SU-DHL-6 (cell line): ENCODE measurements at regions not wholly inside any gene's neighbourhood (a gene's known extent, or its start where the extent isn't known, plus 50 kb on each side); places are given as distances from the start of the nearest gene placed in this dataset.

ENCODE experiments used
- H2AFZ ChIP-seq: fragments of 200-600 bp; sonication (generic); 2 replicates; pipeline ENCODE4 v1.6.1; 2014; ENCODE audit warnings: low read depth, mild to moderate bottlenecking, moderate library complexity, mixed read lengths, antibody characterized with exemption, low read length; ENCODE audit not compliant: severe bottlenecking
- H3F3A ChIP-seq: fragments of 200-600 bp; shearing (Covaris generic); 2 replicates; pipeline ENCODE4 v1.6.0; 2016; ENCODE audit warnings: antibody characterized with exemption, mild to moderate bottlenecking; ENCODE audit not compliant: insufficient read depth
- H3K27ac ChIP-seq: fragments of 200-600 bp; sonication (generic); 2 replicates; pipeline ENCODE4 v1.5.1; 2016; ENCODE audit warnings: low read depth, mild to moderate bottlenecking, low read length, moderate library complexity, mixed read lengths
- H3K27me3 ChIP-seq: fragments of 200-600 bp; sonication (generic), shearing (Covaris generic); 2 replicates; pipeline ENCODE4 v1.6.0; 2014; ENCODE audit warnings: mild to moderate bottlenecking, low read length
- H3K36me3 ChIP-seq: fragments of 200-600 bp; sonication (generic); 2 replicates; pipeline ENCODE4 v1.6.1; 2014; ENCODE audit warnings: mild to moderate bottlenecking, low read length, mixed read lengths
- H3K4me2 ChIP-seq: fragments of 300-600, 200-600 bp; shearing (Covaris generic), sonication (generic); 2 replicates; pipeline ENCODE4 v1.6.0; 2014; ENCODE audit warnings: low read length, low read depth, mild to moderate bottlenecking; ENCODE audit not compliant: poor library complexity, severe bottlenecking
- H3K4me3 ChIP-seq: fragments of 200-600 bp; sonication (generic); 2 replicates; pipeline ENCODE4 v1.5.1; 2014; ENCODE audit warnings: antibody characterized with exemption, low read length, mild to moderate bottlenecking, mixed read lengths; ENCODE audit not compliant: insufficient read depth, poor library complexity, severe bottlenecking
- H3K79me2 ChIP-seq: fragments of 200-600 bp; sonication (generic); 2 replicates; pipeline ENCODE4 v1.6.1; 2014; ENCODE audit warnings: mild to moderate bottlenecking, low read length, moderate library complexity; ENCODE audit not compliant: insufficient read depth
- H3K9ac ChIP-seq: fragments of 200-600 bp; sonication (generic); 2 replicates; pipeline ENCODE4 v1.7.0; 2014; ENCODE audit warnings: mild to moderate bottlenecking, low read length
- H3K9me2 ChIP-seq: fragments of 200-600 bp; sonication (generic); replicated peaks from 2 replicates; pipeline ENCODE4 v1.6.1; 2014; ENCODE audit warnings: low read length; ENCODE audit not compliant: insufficient read depth
- H3K9me3 ChIP-seq: fragments of 200-600 bp; sonication (generic); 2 replicates; pipeline ENCODE4 v1.6.1; 2014; ENCODE audit warnings: low read length, mixed read lengths; ENCODE audit not compliant: insufficient read depth
- H4K20me1 ChIP-seq: fragments of 200-600 bp; sonication (generic); 2 replicates; pipeline ENCODE4 v1.6.1; 2014; ENCODE audit warnings: low read depth, mild to moderate bottlenecking, antibody characterized with exemption, low read length, moderate library complexity, mixed read lengths
- CTCF ChIP-seq: fragments of 200-600 bp; sonication (generic); IDR thresholded peaks from one replicate; pipeline ENCODE4 v1.5.1; 2017; ENCODE audit warnings: antibody characterized with exemption, mild to moderate bottlenecking, low read length, moderate library complexity; ENCODE audit not compliant: insufficient read depth, poor library complexity, severe bottlenecking
- EZH2phosphoT487 ChIP-seq: fragments of 200-600 bp; sonication (generic), shearing (Covaris generic); conservative IDR thresholded peaks from 2 replicates; pipeline ENCODE4 v1.6.1; 2018; ENCODE audit warnings: mild to moderate bottlenecking, antibody characterized with exemption, low read length, moderate library complexity, mixed read lengths

GRCh38 chr2:126344493-126344892, 311.5 kb upstream of the GYPC start:
- no peak overlapping the region for H3K9ac ChIP-seq
- no peaks in the 10 kb centered on the region for H3F3A ChIP-seq
- H3K4me3 ChIP-seq, result no peak overlapping the region
- no peaks in the 10 kb centered on the region for H3K79me2 ChIP-seq
- H3K36me3 ChIP-seq, result no peaks in the 10 kb centered on the region
- no peaks in the 10 kb centered on the region for H4K20me1 ChIP-seq
- no peaks in the 10 kb centered on the region for H3K27me3 ChIP-seq
- no peaks in the 10 kb centered on the region for H3K9me2 ChIP-seq
- H3K4me2 ChIP-seq, result no peak overlapping the region
- H2AFZ ChIP-seq, result no peak overlapping the region
- H3K9me3 ChIP-seq, result no peaks in the 10 kb centered on the region
- no peak overlapping the region for H3K27ac ChIP-seq
- TF ChIP-seq CTCF (no peak), EZH2phosphoT487 (no peak)

GRCh38 chr2:126345691-126346090, 310.3 kb upstream of the GYPC start:
- TF ChIP-seq CTCF (no peak), EZH2phosphoT487 (no peak)
- Histone ChIP-seq H3K9me2 (no peaks in the 10 kb centered on the region), H2AFZ (no peak overlapping the region), H3K4me2 (no peak overlapping the region), H3K4me3 (no peak overlapping the region), H3F3A (no peaks in the 10 kb centered on the region), H3K9ac (no peak overlapping the region), H3K36me3 (no peaks in the 10 kb centered on the region), H4K20me1 (no peaks in the 10 kb centered on the region), H3K27ac (no peak overlapping the region), H3K79me2 (no peaks in the 10 kb centered on the region), H3K9me3 (no peaks in the 10 kb centered on the region), H3K27me3 (no peaks in the 10 kb centered on the region)

GRCh38 chr2:126356631-126357030, 299.3 kb upstream of the GYPC start:
- no peak overlapping the region for H3K27ac ChIP-seq
- no peaks in the 10 kb centered on the region for H3K9me2 ChIP-seq
- TF ChIP-seq CTCF (no peak), EZH2phosphoT487 (no peak)
- H2AFZ ChIP-seq, result no peak overlapping the region
- H3F3A ChIP-seq, result no peaks in the 10 kb centered on the region
- H4K20me1 ChIP-seq, result no peaks in the 10 kb centered on the region
- H3K9ac ChIP-seq, result no peak overlapping the region
- H3K79me2 ChIP-seq, result no peaks in the 10 kb centered on the region
- H3K4me3 ChIP-seq, result no peak overlapping the region
- H3K4me2 ChIP-seq, result no peak overlapping the region
- no peaks in the 10 kb centered on the region for H3K36me3 ChIP-seq
- no peaks in the 10 kb centered on the region for H3K27me3 ChIP-seq
- no peaks in the 10 kb centered on the region for H3K9me3 ChIP-seq

- Histone ChIP-seq H3K27me3 (no peaks in the 10 kb centered on the region), H3K9me2 (no peaks in the 10 kb centered on the region), H3K79me2 (no peaks in the 10 kb centered on the region), H3K9ac (no peak overlapping the region), H3K9me3 (no peaks in the 10 kb centered on the region), H3K36me3 (no peaks in the 10 kb centered on the region), H2AFZ (no peak overlapping the region), H3K4me2 (no peak overlapping the region), H3K27ac (no peak overlapping the region), H3F3A (no peaks in the 10 kb centered on the region), H4K20me1 (no peaks in the 10 kb centered on the region), H3K4me3 (no peak overlapping the region)
- TF ChIP-seq CTCF, result no peak
- TF ChIP-seq EZH2phosphoT487, result no peak
Measured at GRCh38 chr2:126358122-126358521, 297.8 kb upstream of the GYPC start.
